Fibroblast of lung (primary cell): ENCODE measurements at regions not wholly inside any gene's neighbourhood (a gene's known extent, or its start where the extent isn't known, plus 50 kb on each side); places are given as distances from the start of the nearest gene placed in this dataset.
A peak's percentile ranks its signal among the peaks of the same experiment; 100 is the strongest.

Experiments used
- DNase-seq, 2 donors: peaks; one replicate each; pipeline versions ENCODE4 v3.0.0 to v3.0.0-alpha.2; 2010; ENCODE audit warnings: low read depth in 2 of 2
- H2AFZ ChIP-seq: 2 replicates; pipeline ENCODE4 v1.5.1; 2012; ENCODE audit warnings: low read length, control low read depth, inconsistent platforms
- H3K27ac ChIP-seq: 2 replicates; pipeline ENCODE4 v1.5.1; 2011; ENCODE audit warnings: low read length, control low read depth; ENCODE audit not compliant: insufficient read depth
- H3K27me3 ChIP-seq: 2 replicates; pipeline ENCODE4 v1.5.1; 2011; ENCODE audit warnings: mild to moderate bottlenecking, low read length; ENCODE audit not compliant: control insufficient read depth, insufficient read depth
- H3K36me3 ChIP-seq: 2 replicates; pipeline ENCODE4 v1.5.1; 2011; ENCODE audit warnings: low read length; ENCODE audit not compliant: control insufficient read depth, insufficient read depth
- H3K4me1 ChIP-seq: 2 replicates; pipeline ENCODE4 v1.5.1; 2011; ENCODE audit warnings: low read length; ENCODE audit not compliant: control insufficient read depth, insufficient read depth; ENCODE audit errors: extremely low read depth
- H3K4me2 ChIP-seq: 2 replicates; pipeline ENCODE4 v1.5.1; 2011; ENCODE audit warnings: low read length, control low read depth; ENCODE audit not compliant: insufficient read depth; ENCODE audit errors: extremely low read depth
- H3K4me3 ChIP-seq, 4 experiments: fragments of 200-600 bp in 1 of 4; sonication (generic) in 1 of 4; replicated peaks in 1 of 4; 2 replicates each; pipeline ENCODE4 v1.5.1; 2011 to 2016; ENCODE audit warnings: low read length in 4 of 4, low read depth in 3 of 4, mild to moderate bottlenecking in 3 of 4, control low read depth in 2 of 4, inconsistent platforms in 1 of 4, mixed read lengths in 1 of 4; ENCODE audit not compliant: insufficient read depth in 1 of 4; ENCODE audit errors: control extremely low read depth in 1 of 4
- H3K79me2 ChIP-seq: 2 replicates; pipeline ENCODE4 v1.5.1; 2012; ENCODE audit warnings: mild to moderate bottlenecking, low read length, inconsistent platforms; ENCODE audit not compliant: control insufficient read depth, insufficient read depth
- H3K9ac ChIP-seq: 2 replicates; pipeline ENCODE4 v1.5.1; 2011; ENCODE audit warnings: mild to moderate bottlenecking, low read length, control low read depth; ENCODE audit not compliant: insufficient read depth
- H3K9me3 ChIP-seq: 2 replicates; pipeline ENCODE4 v1.5.1; 2012; ENCODE audit warnings: low read depth, low read length; ENCODE audit not compliant: control insufficient read depth, insufficient read depth
- H4K20me1 ChIP-seq: 2 replicates; pipeline ENCODE4 v1.5.1; 2011; ENCODE audit warnings: low read length; ENCODE audit not compliant: control insufficient read depth, insufficient read depth; ENCODE audit errors: extremely low read depth
- CTCF ChIP-seq, 2 donors: IDR thresholded peaks in 1 of 2; conservative IDR thresholded peaks in 1 of 2; 1 replicate in 1 of 2; 2 replicates in 1 of 2; pipeline ENCODE4 v1.5.1; 2011 to 2012; ENCODE audit warnings: low read length in 2 of 2, control low read depth in 1 of 2, inconsistent platforms in 1 of 2, low read depth in 1 of 2, mild to moderate bottlenecking in 1 of 2
- EZH2 ChIP-seq: IDR thresholded peaks from 2 replicates; pipeline ENCODE4 v1.5.1; 2012; ENCODE audit warnings: low read length, control low read depth, mild to moderate bottlenecking; ENCODE audit errors: missing control alignments

- Histone ChIP-seq H3K79me2 (no peaks in the 10 kb centered on the region), H3K36me3 (no peaks in the 10 kb centered on the region), H3K4me2 (no peak overlapping the region), H3K9me3 (no peaks in the 10 kb centered on the region), H3K27me3 (peaks cover 3% of the 10 kb centered on the region), H3K9ac (no peak overlapping the region), H2AFZ (no peak overlapping the region), H3K4me1 (no peaks in the 10 kb centered on the region), H3K27ac (no peak overlapping the region), H3K4me3 (no peak overlapping the region), H4K20me1 (no peaks in the 10 kb centered on the region)
- TF ChIP-seq CTCF (conservative IDR thresholded peaks at IDR 0.05 in 1 of 2, IDR thresholded peaks at IDR 0.05 in 1 of 2; ENCODE audit: low read depth in 1 of 2, low read length in 2 of 2) (no peak), EZH2 (no peak)
- DNase-seq = no peak
Observed at GRCh38 chr15:47188758-47189507, 528.4 kb upstream of the SEMA6D start.

- DNase-seq = peak; percentile 18 to 72
- H3K4me2 ChIP-seq = no peak overlapping the region
- no peak overlapping the region for H3K27ac ChIP-seq
- H3K9me3 ChIP-seq = no peaks in the 10 kb centered on the region
- no peaks in the 10 kb centered on the region for H3K4me1 ChIP-seq
- TF ChIP-seq EZH2 (no peak), CTCF (conservative IDR thresholded peaks at IDR 0.05 in 1 of 2, IDR thresholded peaks at IDR 0.05 in 1 of 2; ENCODE audit: low read depth in 1 of 2, low read length in 2 of 2) (peak; percentile 29 to 45)
- H3K79me2 ChIP-seq = no peaks in the 10 kb centered on the region
- no peak overlapping the region for H3K9ac ChIP-seq
- H3K4me3 ChIP-seq = no peak overlapping the region
- no peaks in the 10 kb centered on the region for H4K20me1 ChIP-seq
- no peaks in the 10 kb centered on the region for H3K36me3 ChIP-seq
- no peaks in the 10 kb centered on the region for H3K27me3 ChIP-seq
- no peak overlapping the region for H2AFZ ChIP-seq
Observed at GRCh38 chr15:47194718-47195117, 522.6 kb upstream of the SEMA6D start.

GRCh38 chr15:47196048-47196447 lies 521.3 kb upstream of the SEMA6D start:
- H3K4me2 ChIP-seq = no peak overlapping the region
- peak; percentile 76 to 91 for DNase-seq

More at GRCh38 chr15:47196048-47196447, 521.3 kb upstream of the SEMA6D start:
- Histone ChIP-seq H3K9ac (no peak overlapping the region), H3K27ac (no peak overlapping the region), H2AFZ (no peak overlapping the region), H4K20me1 (no peaks in the 10 kb centered on the region), H3K36me3 (no peaks in the 10 kb centered on the region), H3K79me2 (no peaks in the 10 kb centered on the region), H3K4me3 (no peak overlapping the region), H3K9me3 (no peaks in the 10 kb centered on the region), H3K4me1 (no peaks in the 10 kb centered on the region), H3K27me3 (no peaks in the 10 kb centered on the region)
- TF ChIP-seq EZH2 (no peak), CTCF (conservative IDR thresholded peaks at IDR 0.05 in 1 of 2, IDR thresholded peaks at IDR 0.05 in 1 of 2; ENCODE audit: low read depth in 1 of 2, low read length in 2 of 2) (peak; percentile 93 to 98)
